ENCODE measurements at regions not wholly inside any gene's neighbourhood (a gene's known extent, or its start where the extent isn't known, plus 50 kb on each side); places are given as distances from the start of the nearest gene placed in this dataset.
"Not testable (repeated sequence)": the region's sequence is repeated elsewhere in the genome, so short reads cannot be mapped to it uniquely, and the experiment has no call there.

DNA sequence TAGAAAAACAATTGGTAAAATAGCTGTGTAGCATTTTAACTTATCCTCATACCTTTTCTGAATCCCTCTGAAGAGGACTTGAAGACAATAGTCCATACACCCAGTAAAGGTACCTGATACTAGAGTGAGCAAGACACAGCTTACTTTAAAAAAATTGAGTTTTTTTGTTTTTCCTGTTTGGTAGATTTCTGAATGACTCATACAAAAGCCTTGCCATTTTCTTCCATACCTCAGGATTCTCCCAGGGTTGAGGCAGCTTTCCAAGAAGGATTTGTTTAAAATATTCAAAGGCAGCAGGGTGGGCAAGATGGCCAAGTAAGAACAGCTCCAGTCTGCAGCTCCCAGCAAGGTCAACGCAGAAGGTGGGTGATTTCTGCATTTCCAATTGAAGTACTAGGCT is 551.0 kb upstream of the LRATD1 start:
- H3K9me3 Mint-ChIP-seq: peaks cover 8% of the 10 kb centered on the region
- no peaks in the 10 kb centered on the region for H3K4me1 Mint-ChIP-seq
- H3K27me3 Mint-ChIP-seq: no peaks in the 10 kb centered on the region

GRCh38 chr2:14082640-14083039 is 549.9 kb upstream of the LRATD1 start:
- no peaks in the 10 kb centered on the region for H3K36me3 Mint-ChIP-seq (ENCODE audit: low read depth)
- no peak overlapping the region for H3K4me3 Mint-ChIP-seq
- H3K9me3 Mint-ChIP-seq: peaks cover 8% of the 10 kb centered on the region
- H3K4me1 Mint-ChIP-seq: no peaks in the 10 kb centered on the region
- no peaks in the 10 kb centered on the region for H3K27me3 Mint-ChIP-seq
- no peak overlapping the region for H3K27ac Mint-ChIP-seq
- intact Hi-C loops (cut with micrococcal nuclease): no loop called here
- no peak for DNase-seq

More for the DNA sequence above, 551.0 kb upstream of the LRATD1 start:
- intact Hi-C loops (cut with micrococcal nuclease): no loop called here
- no peak for DNase-seq
- no peak overlapping the region for H3K4me3 Mint-ChIP-seq
- no peaks in the 10 kb centered on the region for H3K36me3 Mint-ChIP-seq (ENCODE audit: low read depth)
- H3K27ac Mint-ChIP-seq: no peak overlapping the region

GRCh38 chr2:14094592-14094991 is 537.9 kb upstream of the LRATD1 start:
- no peaks in the 10 kb centered on the region for H3K36me3 Mint-ChIP-seq (ENCODE audit: low read depth)
- intact Hi-C loops (cut with micrococcal nuclease): no loop called here
- no peak for DNase-seq
- no peak overlapping the region for H3K4me3 Mint-ChIP-seq
- H3K4me1 Mint-ChIP-seq: no peaks in the 10 kb centered on the region
- no peaks in the 10 kb centered on the region for H3K9me3 Mint-ChIP-seq
- no peak overlapping the region for H3K27ac Mint-ChIP-seq
- no peaks in the 10 kb centered on the region for H3K27me3 Mint-ChIP-seq

DNA sequence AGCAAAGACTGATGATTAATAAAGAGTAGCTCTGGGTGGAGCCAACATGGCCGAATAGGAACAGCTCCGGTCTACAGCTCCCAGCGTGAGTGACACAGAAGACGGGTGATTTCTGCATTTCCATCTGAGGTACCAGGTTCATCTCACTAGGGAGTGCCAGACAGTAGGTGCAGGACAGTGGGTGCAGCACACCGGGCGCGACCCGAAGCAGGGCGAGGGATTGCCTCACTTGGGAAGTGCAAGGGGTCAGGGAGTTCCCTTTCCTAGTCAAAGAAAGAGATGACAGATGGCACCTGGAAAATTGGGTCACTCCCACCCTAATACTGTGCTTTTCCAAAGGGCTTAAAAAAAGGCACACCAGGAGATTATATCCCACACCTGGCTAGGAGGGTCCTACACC is 533.4 kb upstream of the LRATD1 start:
- H3K9me3 Mint-ChIP-seq; H3K4me1 Mint-ChIP-seq; intact Hi-C loops (cut with micrococcal nuclease); H3K36me3 Mint-ChIP-seq (ENCODE audit: low read depth); H3K27ac Mint-ChIP-seq; H3K27me3 Mint-ChIP-seq; DNase-seq; H3K4me3 Mint-ChIP-seq: not testable (repeated sequence)

- no peaks in the 10 kb centered on the region for H3K27me3 Mint-ChIP-seq
- no peaks in the 10 kb centered on the region for H3K4me1 Mint-ChIP-seq
- no peak for DNase-seq
- H3K27ac Mint-ChIP-seq: no peak overlapping the region
- no peak overlapping the region for H3K4me3 Mint-ChIP-seq
- no peaks in the 10 kb centered on the region for H3K9me3 Mint-ChIP-seq
- H3K36me3 Mint-ChIP-seq (ENCODE audit: low read depth): no peaks in the 10 kb centered on the region
- intact Hi-C loops (cut with micrococcal nuclease): no loop called here
These were observed 518.2 kb upstream of the LRATD1 start for GRCh38 chr2:14114275-14114674.

GRCh38 chr2:14120376-14120775 is 512.1 kb upstream of the LRATD1 start:
- Mint-ChIP-seq H3K27ac (no peak overlapping the region), H3K36me3 (ENCODE audit: low read depth) (no peaks in the 10 kb centered on the region), H3K4me3 (no peak overlapping the region), H3K9me3 (no peaks in the 10 kb centered on the region), H3K27me3 (no peaks in the 10 kb centered on the region), H3K4me1 (no peaks in the 10 kb centered on the region)
- intact Hi-C loops (cut with micrococcal nuclease): no loop called here
- DNase-seq: no peak

DNA sequence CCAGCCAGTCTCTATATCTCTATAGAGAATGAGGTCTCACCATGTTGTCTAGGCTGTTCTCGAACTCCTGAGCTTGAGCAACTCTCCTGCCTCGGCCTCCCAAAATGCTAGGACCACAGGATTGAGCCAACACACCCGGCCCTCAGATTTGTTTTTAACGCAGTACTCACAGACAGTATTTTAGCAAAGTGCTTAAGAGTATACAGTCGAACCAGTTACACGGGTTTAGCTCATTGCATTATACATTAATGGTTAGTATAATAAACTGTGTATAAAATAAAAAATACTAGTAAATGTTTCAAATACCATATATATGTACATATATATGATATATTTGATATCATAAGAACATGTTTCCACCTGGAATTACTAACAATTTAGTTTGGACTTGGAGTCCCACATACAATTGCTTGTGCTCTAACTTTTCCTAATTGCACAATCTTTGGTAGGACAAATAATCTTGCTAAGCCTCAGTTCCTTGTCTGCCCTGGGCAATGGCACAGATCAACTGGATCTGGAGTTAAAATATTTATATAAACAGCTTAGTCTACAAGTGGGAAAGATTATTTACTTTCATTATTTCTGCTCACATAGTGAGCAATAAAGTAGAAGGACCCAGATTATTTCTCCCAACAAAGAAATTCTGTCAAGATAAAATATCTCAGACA is 508.9 kb upstream of the LRATD1 start:
- no peak for DNase-seq
- intact Hi-C loops (cut with micrococcal nuclease): no loop called here
- Mint-ChIP-seq H3K9me3 (no peaks in the 10 kb centered on the region), H3K27ac (no peak overlapping the region), H3K36me3 (ENCODE audit: low read depth) (no peaks in the 10 kb centered on the region), H3K4me1 (no peaks in the 10 kb centered on the region), H3K4me3 (no peak overlapping the region), H3K27me3 (no peaks in the 10 kb centered on the region)

DNA sequence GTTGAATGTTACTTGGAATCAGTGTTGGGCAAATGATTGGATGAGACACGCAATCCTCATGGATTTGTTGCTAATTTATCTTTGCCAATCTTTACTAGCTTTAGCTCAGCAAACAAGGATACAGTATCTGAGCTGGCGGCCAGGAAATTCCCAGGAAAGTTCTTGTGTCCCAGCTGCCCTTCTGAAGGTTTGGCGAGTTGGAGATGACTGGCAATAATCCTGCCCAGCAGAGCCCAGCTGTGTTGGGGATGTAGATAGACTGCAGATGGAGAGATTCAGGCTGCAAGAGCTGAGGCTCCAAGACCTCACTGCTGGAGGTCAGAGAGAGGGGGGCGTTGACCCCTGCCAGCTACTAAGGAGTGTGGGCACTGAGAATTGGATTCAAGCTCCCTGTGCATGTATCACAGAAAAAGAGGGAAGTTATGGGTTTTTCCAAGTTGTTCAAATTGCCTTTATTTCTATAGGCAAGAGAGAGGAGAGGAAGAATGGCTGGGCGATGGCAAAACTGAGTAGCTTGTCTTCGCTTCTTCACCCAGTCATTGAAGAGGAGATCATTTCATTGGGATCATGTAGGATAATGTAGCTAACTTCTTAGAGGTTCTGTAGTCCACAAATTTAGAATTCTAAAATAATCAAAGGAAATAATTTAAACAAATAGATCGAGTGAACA is 506.8 kb upstream of the LRATD1 start:
- H3K4me1 Mint-ChIP-seq: no peaks in the 10 kb centered on the region
- intact Hi-C loops (cut with micrococcal nuclease): no loop called here
- DNase-seq: no peak

GRCh38 chr2:14126846-14127245 is 505.7 kb upstream of the LRATD1 start:
- Mint-ChIP-seq H3K27ac (no peak overlapping the region), H3K4me3 (no peak overlapping the region), H3K27me3 (no peaks in the 10 kb centered on the region), H3K4me1 (no peaks in the 10 kb centered on the region), H3K36me3 (ENCODE audit: low read depth) (no peaks in the 10 kb centered on the region), H3K9me3 (no peaks in the 10 kb centered on the region)
- no peak for DNase-seq
- intact Hi-C loops (cut with micrococcal nuclease): no loop called here

More for the DNA sequence above, 506.8 kb upstream of the LRATD1 start:
- Mint-ChIP-seq H3K4me3 (no peak overlapping the region), H3K27ac (no peak overlapping the region), H3K36me3 (ENCODE audit: low read depth) (no peaks in the 10 kb centered on the region), H3K27me3 (no peaks in the 10 kb centered on the region), H3K9me3 (no peaks in the 10 kb centered on the region)

- Mint-ChIP-seq H3K4me3 (no peak overlapping the region), H3K27me3 (no peaks in the 10 kb centered on the region), H3K9me3 (peaks cover 3% of the 10 kb centered on the region), H3K36me3 (ENCODE audit: low read depth) (no peaks in the 10 kb centered on the region), H3K4me1 (no peaks in the 10 kb centered on the region), H3K27ac (no peak overlapping the region)
- intact Hi-C loops (cut with micrococcal nuclease): no loop called here
- no peak for DNase-seq
These were observed 504.8 kb upstream of the LRATD1 start for GRCh38 chr2:14127765-14128164.

DNA sequence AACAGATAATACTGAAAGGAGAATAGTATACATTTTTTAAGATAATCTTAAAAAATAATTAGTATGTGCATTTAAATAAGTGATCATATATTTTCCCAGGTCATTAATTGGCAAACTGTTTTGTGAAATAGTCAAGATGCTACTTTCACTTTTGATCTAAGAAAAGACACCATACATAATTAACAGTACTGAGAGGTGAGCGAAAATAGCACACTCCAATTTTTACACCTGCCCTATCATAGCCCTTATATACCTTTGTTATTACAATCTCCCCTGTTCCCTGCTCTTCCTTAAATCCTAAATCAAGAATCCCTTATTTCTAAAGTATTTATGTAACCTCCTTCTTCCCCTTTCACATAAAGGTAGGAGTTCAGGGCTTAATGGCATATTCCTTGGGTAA is 500.1 kb upstream of the LRATD1 start:
- H3K9me3 Mint-ChIP-seq: peaks cover 9% of the 10 kb centered on the region
- H3K4me3 Mint-ChIP-seq: no peak overlapping the region
- intact Hi-C loops (cut with micrococcal nuclease): no loop called here
- H3K4me1 Mint-ChIP-seq: no peaks in the 10 kb centered on the region
- no peaks in the 10 kb centered on the region for H3K27me3 Mint-ChIP-seq
- no peak overlapping the region for H3K27ac Mint-ChIP-seq
- H3K36me3 Mint-ChIP-seq (ENCODE audit: low read depth): no peaks in the 10 kb centered on the region
- no peak for DNase-seq

GRCh38 chr2:14134771-14135170 is 497.7 kb upstream of the LRATD1 start:
- H3K27me3 Mint-ChIP-seq: no peaks in the 10 kb centered on the region
- no peak overlapping the region for H3K27ac Mint-ChIP-seq
- no peaks in the 10 kb centered on the region for H3K4me1 Mint-ChIP-seq
- no peak overlapping the region for H3K4me3 Mint-ChIP-seq
- intact Hi-C loops (cut with micrococcal nuclease): no loop called here
- peaks cover 9% of the 10 kb centered on the region for H3K9me3 Mint-ChIP-seq
- DNase-seq: no peak
- no peaks in the 10 kb centered on the region for H3K36me3 Mint-ChIP-seq (ENCODE audit: low read depth)

DNA sequence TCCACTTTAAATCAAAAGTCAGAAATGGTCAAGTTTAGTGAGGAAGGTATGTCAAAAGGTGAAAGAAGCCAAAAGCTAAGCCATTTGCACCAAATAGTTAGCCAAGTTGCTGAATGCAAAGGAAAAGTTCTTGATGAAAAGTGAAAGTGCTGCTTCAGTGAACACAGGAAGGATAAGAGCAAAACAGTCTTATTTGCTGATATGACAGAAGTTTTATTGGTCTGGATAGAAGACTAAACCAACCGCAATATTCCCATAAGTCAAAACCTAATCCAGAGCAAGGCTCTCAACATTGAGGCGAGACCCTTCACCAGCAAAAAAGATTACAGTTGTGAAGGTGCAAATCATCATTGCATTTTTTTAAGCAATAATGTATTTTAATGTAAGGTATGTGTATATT is 496.5 kb upstream of the LRATD1 start:
- Mint-ChIP-seq H3K4me1 (no peaks in the 10 kb centered on the region), H3K27me3 (no peaks in the 10 kb centered on the region), H3K9me3 (peaks cover 9% of the 10 kb centered on the region), H3K27ac (no peak overlapping the region), H3K4me3 (no peak overlapping the region), H3K36me3 (ENCODE audit: low read depth) (no peaks in the 10 kb centered on the region)
- DNase-seq: no peak
- intact Hi-C loops (cut with micrococcal nuclease): no loop called here

- no peak overlapping the region for H3K27ac Mint-ChIP-seq
- intact Hi-C loops (cut with micrococcal nuclease): no loop called here
- H3K9me3 Mint-ChIP-seq: peaks cover 8% of the 10 kb centered on the region
- no peak for DNase-seq
- no peaks in the 10 kb centered on the region for H3K36me3 Mint-ChIP-seq (ENCODE audit: low read depth)
- H3K4me1 Mint-ChIP-seq: no peaks in the 10 kb centered on the region
- H3K27me3 Mint-ChIP-seq: no peaks in the 10 kb centered on the region
- no peak overlapping the region for H3K4me3 Mint-ChIP-seq
These were observed 494.9 kb upstream of the LRATD1 start for GRCh38 chr2:14137643-14138042.

- DNase-seq: no peak
- no peaks in the 10 kb centered on the region for H3K4me1 Mint-ChIP-seq
- no peaks in the 10 kb centered on the region for H3K36me3 Mint-ChIP-seq (ENCODE audit: low read depth)
- no peaks in the 10 kb centered on the region for H3K9me3 Mint-ChIP-seq
- no peak overlapping the region for H3K4me3 Mint-ChIP-seq
- no peak overlapping the region for H3K27ac Mint-ChIP-seq
- intact Hi-C loops (cut with micrococcal nuclease): no loop called here
- H3K27me3 Mint-ChIP-seq: no peaks in the 10 kb centered on the region
These were observed 492.4 kb upstream of the LRATD1 start for GRCh38 chr2:14140009-14140550.
